GM12874 (cell line): ENCODE measurements at regions not wholly inside any gene's neighbourhood (a gene's known extent, or its start where the extent isn't known, plus 50 kb on each side); places are given as distances from the start of the nearest gene placed in this dataset.

Source experiments
- TF ChIP-seq, protein P1 (sequence below): IDR thresholded peaks from 2 replicates; pipeline ENCODE4 v1.5.1; 2011; ENCODE audit warnings: low read depth, mild to moderate bottlenecking, control low read depth, low read length, moderate library complexity; ENCODE audit not compliant: insufficient read depth

DNA sequence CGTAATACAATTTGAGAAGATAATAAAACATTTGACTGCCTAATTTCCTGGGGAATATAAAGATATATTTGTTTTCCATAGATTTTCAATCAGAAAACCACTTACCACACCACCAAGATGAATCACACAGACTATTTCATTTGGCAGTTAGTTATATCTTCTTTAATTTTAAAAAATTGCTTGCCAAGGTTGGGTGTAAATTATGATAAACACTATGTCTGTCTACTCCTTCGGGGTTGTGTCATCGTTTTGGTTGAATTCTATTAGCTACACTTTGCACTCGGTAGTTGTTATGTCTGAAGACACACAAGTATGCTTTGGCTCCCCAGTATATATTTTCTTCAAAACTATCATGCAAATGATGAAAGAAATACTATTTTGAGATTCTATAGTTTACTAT is 594.8 kb upstream of the SEMA3D start:
- TF ChIP-seq, protein P1, sequence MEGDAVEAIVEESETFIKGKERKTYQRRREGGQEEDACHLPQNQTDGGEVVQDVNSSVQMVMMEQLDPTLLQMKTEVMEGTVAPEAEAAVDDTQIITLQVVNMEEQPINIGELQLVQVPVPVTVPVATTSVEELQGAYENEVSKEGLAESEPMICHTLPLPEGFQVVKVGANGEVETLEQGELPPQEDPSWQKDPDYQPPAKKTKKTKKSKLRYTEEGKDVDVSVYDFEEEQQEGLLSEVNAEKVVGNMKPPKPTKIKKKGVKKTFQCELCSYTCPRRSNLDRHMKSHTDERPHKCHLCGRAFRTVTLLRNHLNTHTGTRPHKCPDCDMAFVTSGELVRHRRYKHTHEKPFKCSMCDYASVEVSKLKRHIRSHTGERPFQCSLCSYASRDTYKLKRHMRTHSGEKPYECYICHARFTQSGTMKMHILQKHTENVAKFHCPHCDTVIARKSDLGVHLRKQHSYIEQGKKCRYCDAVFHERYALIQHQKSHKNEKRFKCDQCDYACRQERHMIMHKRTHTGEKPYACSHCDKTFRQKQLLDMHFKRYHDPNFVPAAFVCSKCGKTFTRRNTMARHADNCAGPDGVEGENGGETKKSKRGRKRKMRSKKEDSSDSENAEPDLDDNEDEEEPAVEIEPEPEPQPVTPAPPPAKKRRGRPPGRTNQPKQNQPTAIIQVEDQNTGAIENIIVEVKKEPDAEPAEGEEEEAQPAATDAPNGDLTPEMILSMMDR = no peak

DNA sequence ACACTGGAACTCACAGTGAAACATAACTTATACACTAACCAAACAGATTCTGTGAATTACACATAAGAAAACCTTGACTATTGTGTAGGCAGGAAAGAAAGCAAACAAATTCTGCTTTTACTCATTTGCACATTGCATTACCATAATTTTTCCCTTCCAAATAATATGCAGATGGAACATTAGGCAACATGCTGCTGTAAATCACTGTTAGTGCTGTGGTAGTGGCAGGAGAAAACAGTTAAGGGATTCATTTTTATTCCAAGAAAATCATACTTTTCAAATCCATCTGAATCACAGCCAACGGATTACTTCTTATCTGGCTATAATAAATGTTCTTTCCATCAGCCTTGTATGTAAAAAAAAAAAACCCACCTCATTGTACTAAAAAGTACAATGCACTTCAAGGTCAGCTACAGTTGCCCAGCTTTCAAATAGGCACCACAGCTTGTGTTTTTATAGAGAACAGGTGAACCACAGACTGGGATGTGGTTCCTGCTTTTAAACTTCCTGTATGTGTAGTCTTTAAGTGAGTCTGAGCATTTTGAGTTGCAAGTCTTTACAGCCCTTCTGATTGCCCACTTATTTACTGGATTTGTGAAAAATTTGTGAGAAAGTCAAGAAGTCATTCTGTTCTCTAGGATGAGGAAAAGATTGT is 590.0 kb upstream of the SEMA3D start:
- TF ChIP-seq, protein P1 = no peak

DNA sequence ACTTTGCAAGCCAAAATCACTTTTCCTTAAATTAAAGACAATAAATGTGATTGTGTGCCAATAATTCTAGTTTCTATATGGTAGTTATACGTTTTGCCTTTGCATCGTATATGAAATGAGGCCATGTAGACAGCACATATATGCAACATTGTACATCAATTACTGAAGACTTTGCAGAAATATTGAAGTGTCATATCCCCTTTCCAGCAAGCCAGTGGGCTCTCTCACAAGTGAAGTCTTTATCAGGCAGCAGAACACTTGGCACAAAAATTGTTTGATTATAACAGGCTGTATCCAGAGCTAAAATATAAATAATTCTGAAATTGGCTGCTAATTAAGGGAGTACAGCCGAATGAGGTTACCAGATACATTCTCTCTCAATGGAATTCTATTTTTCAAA is 588.6 kb upstream of the SEMA3D start:
- TF ChIP-seq, protein P1 = no peak

DNA sequence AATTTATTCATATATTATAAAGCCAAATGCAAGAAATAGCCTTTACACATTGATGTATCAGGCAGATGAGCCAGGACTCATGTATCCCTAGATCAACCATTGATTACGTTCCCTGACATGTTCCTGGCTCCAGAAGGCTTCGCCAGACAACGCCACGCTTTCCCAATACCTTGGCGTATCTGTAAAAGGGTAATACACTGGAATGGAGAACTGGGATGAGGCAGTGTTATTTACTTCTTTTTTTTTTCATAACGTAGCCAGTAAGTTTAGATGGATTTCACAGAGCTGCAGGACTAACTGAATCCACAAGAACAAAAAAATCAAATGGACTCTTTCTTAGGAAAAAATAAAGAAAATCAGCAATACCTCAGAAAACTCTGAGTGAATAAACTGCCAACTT is 588.1 kb upstream of the SEMA3D start:
- TF ChIP-seq, protein P1 = no peak

DNA sequence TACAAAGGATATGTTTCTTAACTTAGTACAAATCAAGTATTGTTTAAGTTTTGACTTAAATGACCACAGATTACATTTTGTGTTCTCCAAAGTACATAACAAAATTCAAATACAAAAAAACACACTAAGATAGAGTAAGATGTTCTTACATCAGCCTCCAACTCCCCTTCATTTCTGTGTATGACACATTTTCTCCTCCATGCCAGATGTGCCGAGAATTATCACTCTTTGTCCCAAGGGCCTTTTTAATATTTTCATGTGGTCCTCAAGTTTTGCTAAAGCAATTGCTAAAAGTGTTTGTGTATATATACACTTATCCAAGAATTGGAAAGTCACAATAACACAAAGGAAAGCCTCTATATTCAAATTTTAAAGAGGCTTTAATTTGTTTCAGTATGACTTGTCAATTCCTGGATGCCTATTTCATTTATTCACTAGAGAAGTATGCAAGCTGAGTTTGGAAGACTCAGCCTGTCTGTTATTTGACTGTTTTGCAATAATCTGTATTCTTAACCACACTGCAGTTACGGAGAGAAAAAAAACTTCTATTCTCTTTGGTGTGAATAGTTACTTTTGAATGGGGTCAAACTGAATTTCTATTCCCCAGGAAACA is 586.4 kb upstream of the SEMA3D start:
- TF ChIP-seq, protein P1 = no peak

DNA sequence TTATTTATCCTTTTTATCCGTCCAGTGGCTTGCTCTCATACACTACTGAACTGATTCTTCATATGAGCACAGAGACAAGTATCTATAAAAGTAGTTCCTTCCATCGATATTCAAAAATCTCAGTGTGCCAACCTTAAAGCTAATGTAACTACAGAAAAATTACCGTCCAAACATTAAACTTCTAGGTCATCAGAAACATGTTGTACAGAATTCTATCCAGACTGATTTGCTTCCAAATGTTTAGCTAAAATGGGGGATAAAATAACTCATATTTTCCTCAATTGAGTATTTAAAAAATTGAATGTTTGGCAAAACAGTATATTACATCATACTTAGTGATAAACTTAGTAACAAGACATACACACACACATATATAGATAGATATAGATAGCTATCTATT is 584.7 kb upstream of the SEMA3D start:
- TF ChIP-seq, protein P1 = no peak

DNA sequence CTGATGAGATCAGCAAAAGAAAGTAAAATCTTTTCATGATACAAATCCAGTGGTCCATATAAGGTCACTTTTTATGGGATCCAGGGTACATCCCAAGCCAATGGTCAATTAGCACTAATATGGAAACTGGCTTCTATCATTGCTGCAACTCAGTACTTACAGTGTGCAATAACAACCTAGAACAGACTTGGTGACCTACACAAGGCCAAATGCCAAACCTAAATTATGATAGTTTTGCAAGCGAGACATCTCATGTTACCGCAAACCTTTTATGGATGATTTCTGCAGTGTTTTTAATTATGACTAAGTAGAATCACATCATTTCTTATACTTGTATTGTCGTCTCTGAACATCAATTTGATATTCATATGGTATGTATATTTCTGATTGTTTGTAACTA is 583.5 kb upstream of the SEMA3D start:
- TF ChIP-seq, protein P1 = no peak
